ENCODE measurements at regions not wholly inside any gene's neighbourhood (a gene's known extent, or its start where the extent isn't known, plus 50 kb on each side); places are given as distances from the start of the nearest gene placed in this dataset.

DNA sequence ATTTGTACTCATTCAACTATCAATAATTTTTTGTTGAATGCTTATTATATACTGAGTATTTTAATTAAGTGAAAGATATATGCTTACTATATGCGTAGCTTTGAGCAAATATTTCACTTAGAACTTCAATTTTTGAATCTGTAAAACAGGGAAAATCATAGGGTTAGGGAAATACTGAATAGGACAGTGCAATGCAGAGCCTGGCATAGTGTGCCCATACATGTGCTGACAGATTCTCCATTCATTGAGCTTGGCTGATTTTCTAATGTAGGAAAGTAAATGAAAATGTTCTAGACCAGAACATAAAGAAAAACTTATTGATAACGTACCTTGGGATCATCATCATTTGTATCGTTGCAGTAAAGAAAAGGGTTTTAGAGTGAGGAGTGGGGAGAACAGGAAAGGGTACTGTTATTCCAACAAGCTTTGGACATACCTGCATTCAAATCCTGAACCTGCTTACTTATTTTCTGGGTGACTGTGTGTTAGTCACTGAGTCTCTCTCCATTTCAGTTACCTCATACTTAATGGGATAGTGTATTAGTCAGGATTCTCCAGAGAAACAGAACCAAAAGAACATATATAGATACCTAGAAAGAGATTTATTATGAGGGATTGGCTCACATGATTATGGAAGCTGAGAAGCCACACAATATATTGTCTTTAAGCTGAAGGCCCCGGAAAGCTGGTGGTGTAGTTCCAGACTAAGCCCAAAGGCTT is 436.4 kb downstream of the ADAMTS20 start:
- no peak for DNase-seq

GRCh38 chr12:43114316-43114715 is 437.7 kb downstream of the ADAMTS20 start:
- no peak for DNase-seq

GRCh38 chr12:43113616-43114015 is 438.4 kb downstream of the ADAMTS20 start:
- DNase-seq, result no peak

DNA sequence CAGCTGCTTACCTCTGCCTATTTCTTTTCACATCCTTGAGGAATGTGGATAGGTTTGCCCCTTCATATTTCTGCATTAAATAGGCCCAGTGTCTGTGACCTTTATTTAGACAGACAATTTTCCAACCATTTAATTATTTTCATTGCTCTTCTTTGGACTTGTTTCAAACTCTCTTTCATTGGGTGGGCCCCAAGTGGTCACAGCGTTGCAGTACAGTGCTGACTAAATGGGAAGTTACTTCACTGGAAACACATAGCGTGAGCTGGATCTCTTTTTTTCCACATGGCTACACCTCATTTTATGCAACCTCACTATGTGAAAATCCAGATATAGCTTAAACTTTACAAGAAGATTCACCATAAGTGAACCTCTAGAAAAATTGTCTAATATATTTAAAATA is 438.9 kb downstream of the ADAMTS20 start:
- DNase-seq, result no peak

DNA sequence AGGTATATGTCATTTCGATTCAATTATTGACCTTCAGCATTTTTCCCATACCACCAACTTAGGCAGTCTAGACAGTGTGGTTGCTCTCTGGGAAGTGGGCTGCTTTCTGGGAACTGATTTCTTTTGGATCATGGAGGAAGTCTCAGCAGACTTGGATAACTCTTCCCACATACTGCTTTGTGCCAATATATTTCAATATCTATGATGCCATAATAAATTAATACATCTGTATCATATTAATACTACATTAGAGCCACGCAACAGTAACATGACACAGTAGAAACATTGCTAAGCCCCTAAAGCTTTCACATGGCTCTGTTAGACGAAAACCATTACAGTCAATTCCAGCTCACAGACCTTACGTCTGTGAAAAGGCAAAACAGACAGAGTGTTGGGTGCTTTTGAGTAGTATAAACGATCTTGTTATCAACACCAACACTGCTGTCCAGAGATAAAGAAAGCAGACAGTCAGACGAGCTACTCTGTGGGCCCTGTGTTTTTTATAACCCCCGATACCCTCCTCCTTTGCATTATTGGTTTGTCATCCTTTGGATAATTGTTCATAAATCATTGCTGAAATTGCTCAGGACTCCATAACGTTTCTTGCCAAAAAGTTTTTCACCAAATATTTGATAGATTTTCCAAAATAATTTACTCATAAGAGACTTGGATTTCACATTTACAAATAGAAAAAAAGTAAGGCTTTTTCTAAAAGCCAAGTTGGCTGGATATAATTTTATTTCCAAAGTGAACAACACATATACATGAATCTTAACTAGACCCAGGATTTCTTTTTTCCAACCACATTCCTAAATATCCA is 439.7 kb downstream of the ADAMTS20 start:
- DNase-seq, result no peak

GRCh38 chr12:43111608-43112007 is 440.4 kb downstream of the ADAMTS20 start:
- no peak for DNase-seq

DNA sequence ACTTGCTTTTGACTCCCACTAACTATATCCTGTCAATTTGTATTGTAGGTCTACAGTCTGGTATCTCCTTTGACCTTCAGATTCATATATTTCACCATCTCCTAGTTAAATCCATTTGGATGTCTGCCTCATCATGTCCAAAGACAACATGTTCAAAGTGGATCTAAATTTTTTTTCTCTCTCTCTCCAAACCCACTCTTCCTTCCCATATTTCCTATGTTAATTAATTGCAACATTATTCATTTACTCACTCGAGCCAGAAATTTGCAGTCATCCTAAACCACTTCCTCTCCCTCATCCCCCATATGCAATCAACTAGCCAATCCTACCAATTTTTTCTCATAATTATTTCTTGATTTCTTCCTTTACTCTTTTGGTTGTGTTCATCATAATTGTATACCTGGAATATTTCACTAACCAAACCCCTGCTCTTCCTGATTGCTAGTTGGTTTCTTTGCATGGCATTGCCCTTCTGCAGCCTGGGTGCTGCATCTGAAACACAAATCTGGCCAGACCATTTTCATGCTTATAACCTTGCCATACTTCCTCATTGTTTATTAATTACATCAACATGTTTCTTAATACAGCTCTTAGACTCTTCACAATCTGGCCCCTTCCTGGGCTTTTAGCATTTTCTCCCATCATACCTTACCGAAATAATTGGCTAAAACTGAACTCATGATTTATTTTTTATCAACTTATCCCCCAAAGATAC is 442.2 kb downstream of the ADAMTS20 start:
- DNase-seq, result no peak

- DNase-seq, result no peak
These were observed 443.3 kb downstream of the ADAMTS20 start for GRCh38 chr12:43108656-43109055.

DNA sequence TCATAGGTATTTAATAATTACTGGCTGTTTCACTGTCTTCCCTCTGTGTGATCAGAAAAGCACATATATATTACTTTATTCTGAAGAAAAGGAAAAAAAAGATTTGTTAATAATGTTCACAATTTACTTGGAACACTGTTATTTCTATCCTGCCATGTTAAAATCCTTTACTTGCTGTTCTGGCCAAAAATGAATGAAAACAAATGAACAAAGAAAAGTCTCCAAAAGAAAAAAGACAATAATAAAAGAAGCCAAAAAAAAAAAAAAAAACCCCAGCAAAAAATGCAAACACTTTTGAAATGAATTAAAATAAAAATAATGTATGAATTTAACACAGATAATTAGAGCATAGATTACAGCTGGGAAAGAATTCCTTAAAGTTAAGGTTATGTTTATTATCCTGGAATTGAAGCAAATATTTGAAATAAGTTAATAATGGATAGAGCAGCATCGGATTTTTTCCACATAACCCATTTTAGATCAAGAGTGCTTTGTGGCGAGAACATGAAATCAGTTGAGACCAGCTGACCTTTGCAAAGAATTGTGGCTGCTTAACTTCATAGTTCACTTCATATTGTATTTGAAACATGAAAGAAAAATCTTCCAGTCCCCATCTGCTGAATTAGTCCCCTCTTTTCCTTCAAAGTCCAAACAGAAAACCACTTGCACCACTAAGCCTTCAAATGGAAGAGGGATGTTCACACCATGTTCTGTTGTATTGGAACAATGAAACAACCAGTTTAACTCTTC is 444.8 kb downstream of the ADAMTS20 start:
- DNase-seq, result no peak

GRCh38 chr12:43106355-43106754 is 445.6 kb downstream of the ADAMTS20 start:
- no peak for DNase-seq

GRCh38 chr12:43105426-43105981 is 446.5 kb downstream of the ADAMTS20 start:
- no peak for DNase-seq

GRCh38 chr12:43104494-43104893 is 447.5 kb downstream of the ADAMTS20 start:
- DNase-seq, result no peak

DNA sequence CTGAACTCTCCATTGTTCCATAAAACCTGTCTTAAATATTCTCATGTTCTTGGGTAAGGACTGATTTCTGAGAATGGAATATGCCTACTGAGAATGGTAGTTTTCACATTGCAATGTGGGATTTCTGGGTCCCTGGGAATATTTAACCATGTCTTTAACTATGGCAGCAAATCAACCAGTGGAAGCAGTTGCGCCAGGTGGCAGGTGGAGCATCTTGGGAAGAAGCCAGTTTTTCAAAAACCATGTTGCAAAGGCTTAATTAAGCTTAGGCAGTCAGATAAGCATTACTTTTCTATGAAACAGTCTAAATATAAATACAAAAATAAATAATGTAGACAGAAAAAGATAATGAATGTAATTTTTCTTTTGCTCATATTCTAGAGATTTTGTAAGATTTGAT is 448.1 kb downstream of the ADAMTS20 start:
- DNase-seq, result no peak

- DNase-seq, result no peak
These were observed 449.3 kb downstream of the ADAMTS20 start for GRCh38 chr12:43102546-43103264.

DNA sequence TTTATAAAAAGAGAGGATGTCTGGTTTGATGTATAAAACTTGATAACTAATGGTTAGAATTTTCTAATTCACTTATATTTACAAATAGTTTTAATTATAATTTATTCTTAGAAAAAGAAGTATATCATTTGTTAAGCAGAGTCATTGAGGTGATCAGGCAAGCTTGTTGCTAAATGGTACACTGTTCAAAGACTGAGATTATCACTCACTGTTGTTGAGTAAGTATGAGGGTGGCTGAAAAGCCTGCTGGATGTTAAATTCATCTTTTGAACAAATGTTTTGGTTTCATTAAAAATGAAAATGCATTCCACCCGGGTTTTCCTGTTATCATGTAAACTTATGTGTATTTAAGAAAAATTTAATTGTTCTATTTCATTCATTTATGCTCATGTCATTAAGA is 451.8 kb downstream of the ADAMTS20 start:
- no peak for DNase-seq

DNA sequence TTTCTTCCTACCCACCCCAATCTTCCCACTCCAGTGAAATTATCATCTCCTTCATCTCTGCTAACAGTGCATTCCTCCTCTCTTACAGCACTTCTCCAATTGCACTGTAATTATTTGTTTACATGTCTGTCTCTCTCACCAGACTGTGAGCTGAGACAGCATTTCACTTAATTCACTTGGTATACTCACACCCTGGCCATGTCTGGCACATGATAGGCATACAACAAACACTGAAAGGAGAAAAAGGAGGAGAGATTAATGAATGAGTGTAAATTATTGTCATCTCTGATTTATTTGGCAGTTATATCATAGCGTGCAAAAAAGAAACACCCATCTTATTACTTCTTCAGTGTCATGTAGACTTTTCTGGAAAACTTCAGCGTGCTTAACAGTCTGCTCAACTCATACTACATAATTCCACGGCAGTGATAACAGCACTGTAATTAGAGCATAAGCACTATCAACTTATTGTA is 452.3 kb downstream of the ADAMTS20 start:
- DNase-seq, result no peak

DNA sequence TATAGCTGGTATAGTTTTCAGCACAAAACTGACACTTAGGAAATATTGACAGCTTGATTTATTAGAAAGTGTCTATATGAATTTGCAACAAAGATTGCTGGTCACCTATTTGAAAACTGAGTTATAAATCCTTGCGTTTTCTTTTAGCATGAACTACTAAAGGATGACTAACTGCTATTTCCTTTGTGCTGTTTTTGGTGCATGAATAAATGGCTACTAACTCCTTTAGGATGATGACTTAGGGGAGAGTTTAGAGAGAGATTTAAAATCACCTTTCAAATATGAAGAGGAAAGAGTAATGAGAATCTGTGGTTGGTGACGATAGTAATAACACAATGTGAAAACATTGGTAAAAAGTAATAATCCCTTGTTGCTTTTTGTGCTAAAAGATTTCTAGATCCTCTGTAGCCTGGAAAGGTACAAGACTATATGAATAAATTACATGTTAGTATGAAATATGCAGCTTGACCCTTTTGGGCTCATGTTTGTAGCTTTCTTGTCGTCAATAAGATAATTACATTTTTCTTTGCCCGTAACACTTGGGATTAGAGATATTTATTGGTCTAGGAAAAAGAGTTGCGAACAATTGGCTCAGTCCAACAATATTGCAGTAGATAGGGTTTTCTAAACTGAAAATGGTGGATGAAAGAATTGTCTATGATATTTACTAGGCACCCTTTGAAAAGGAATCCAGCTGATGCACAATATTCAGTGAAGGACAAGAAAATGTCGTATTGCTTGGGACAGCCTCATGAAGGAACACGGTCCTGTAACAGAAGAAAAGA is 453.0 kb downstream of the ADAMTS20 start:
- DNase-seq, result no peak

- DNase-seq, result no peak
These were observed 453.9 kb downstream of the ADAMTS20 start for GRCh38 chr12:43098071-43098470.

- DNase-seq, result no peak
These were observed 454.5 kb downstream of the ADAMTS20 start for GRCh38 chr12:43097471-43097870.

- DNase-seq, result no peak
These were observed 456.2 kb downstream of the ADAMTS20 start for GRCh38 chr12:43095669-43096280.

Measured in SHP77 (cell line).